GM18868 (cell line): ENCODE measurements at regions not wholly inside any gene's neighbourhood (a gene's known extent, or its start where the extent isn't known, plus 50 kb on each side); places are given as distances from the start of the nearest gene placed in this dataset.
"Not testable (repeated sequence)": the region's sequence is repeated elsewhere in the genome, so short reads cannot be mapped to it uniquely, and the experiment has no call there.

Experiments
- ATAC-seq: cut with Tn5 transposase; IDR thresholded peaks from one replicate; pipeline ENCODE4 v1.9.1; 2021; ENCODE audit warnings: mild to moderate bottlenecking, moderate library complexity; ENCODE audit not compliant: unreplicated experiment

GRCh38 chrX:87924619-87925018 is 407.0 kb downstream of the KLHL4 start:
- no peak for ATAC-seq

- ATAC-seq = no peak
These were observed 424.2 kb downstream of the KLHL4 start for GRCh38 chrX:87941841-87942240.

GRCh38 chrX:87961471-87961870 is 443.9 kb downstream of the KLHL4 start:
- no peak for ATAC-seq

- ATAC-seq = no peak
These were observed 450.5 kb downstream of the KLHL4 start for GRCh38 chrX:87968118-87968517.

GRCh38 chrX:87972121-87972520 is 454.5 kb downstream of the KLHL4 start:
- not testable (repeated sequence) for ATAC-seq

- no peak for ATAC-seq
These were observed 457.8 kb downstream of the KLHL4 start for GRCh38 chrX:87975365-87975764.

- not testable (repeated sequence) for ATAC-seq
These were observed 490.3 kb downstream of the KLHL4 start for GRCh38 chrX:88007873-88008272.

GRCh38 chrX:88024022-88024421 is 506.4 kb downstream of the KLHL4 start:
- ATAC-seq = no peak

GRCh38 chrX:88072339-88073030 is 554.9 kb downstream of the KLHL4 start:
- ATAC-seq = peak; percentile 54

- ATAC-seq = no peak
These were observed 584.4 kb downstream of the KLHL4 start for GRCh38 chrX:88101968-88102367.

- ATAC-seq = no peak
These were observed 611.3 kb upstream of the CPXCR1 start for GRCh38 chrX:88135735-88136134.

GRCh38 chrX:88136328-88136727 is 610.7 kb upstream of the CPXCR1 start:
- ATAC-seq = no peak

GRCh38 chrX:88146577-88146976 is 600.4 kb upstream of the CPXCR1 start:
- ATAC-seq = no peak

- no peak for ATAC-seq
These were observed 576.5 kb upstream of the CPXCR1 start for GRCh38 chrX:88170553-88170952.

GRCh38 chrX:88173932-88174440 is 573.0 kb upstream of the CPXCR1 start:
- not testable (repeated sequence) for ATAC-seq

- no peak for ATAC-seq
These were observed 544.9 kb upstream of the CPXCR1 start for GRCh38 chrX:88202149-88202548.

- ATAC-seq = no peak
These were observed 503.0 kb upstream of the CPXCR1 start for GRCh38 chrX:88244066-88244465.

GRCh38 chrX:88284844-88285243 is 462.2 kb upstream of the CPXCR1 start:
- no peak for ATAC-seq

GRCh38 chrX:88313972-88314371 is 433.1 kb upstream of the CPXCR1 start:
- ATAC-seq = not testable (repeated sequence)

GRCh38 chrX:88325634-88326033 is 421.4 kb upstream of the CPXCR1 start:
- no peak for ATAC-seq

GRCh38 chrX:88355252-88355651 is 391.8 kb upstream of the CPXCR1 start:
- no peak for ATAC-seq

GRCh38 chrX:88366314-88366713 is 380.7 kb upstream of the CPXCR1 start:
- no peak for ATAC-seq

GRCh38 chrX:88378406-88378805 is 368.6 kb upstream of the CPXCR1 start:
- no peak for ATAC-seq
